Activated CD8-positive, alpha-beta memory T cell treated with anti-CD3 and anti-CD28 coated beads, Interleukin-2, amount 50 U/mL, for 48 hours (primary cell): ENCODE measurements at regions not wholly inside any gene's neighbourhood (a gene's known extent, or its start where the extent isn't known, plus 50 kb on each side); places are given as distances from the start of the nearest gene placed in this dataset.
"Not testable (repeated sequence)": the region's sequence is repeated elsewhere in the genome, so short reads cannot be mapped to it uniquely, and the experiment has no call there.

ENCODE experiments used
- DNase-seq: peaks from one replicate; pipeline ENCODE4 v3.0.0-alpha.2; 2020

- no peak for DNase-seq
These were observed 175.6 kb upstream of the THSD7A start for GRCh38 chr7:12007576-12007975.

GRCh38 chr7:12013983-12014382 lies 182.0 kb upstream of the THSD7A start:
- no peak for DNase-seq

- DNase-seq = no peak
These were observed 184.4 kb upstream of the THSD7A start for GRCh38 chr7:12016439-12016838.

DNA sequence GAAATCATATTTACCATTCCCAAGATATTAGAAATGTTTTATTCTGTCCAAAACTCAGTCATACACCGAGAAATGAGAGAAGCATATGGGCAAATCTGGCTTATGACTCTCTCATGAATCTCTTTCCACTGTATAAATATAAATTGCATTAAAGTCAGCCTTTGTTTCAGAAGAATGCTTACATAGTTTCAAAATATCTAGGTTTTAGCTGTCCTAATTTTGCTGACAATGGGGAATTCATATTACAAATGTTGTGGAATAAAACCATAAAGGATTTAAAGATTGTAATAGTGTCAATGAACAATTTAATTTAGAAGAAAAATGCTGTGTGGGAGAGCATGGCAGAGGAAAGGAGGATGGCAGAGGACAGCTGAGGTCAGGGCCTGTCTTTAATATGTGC lies 185.0 kb upstream of the THSD7A start:
- no peak for DNase-seq

DNA sequence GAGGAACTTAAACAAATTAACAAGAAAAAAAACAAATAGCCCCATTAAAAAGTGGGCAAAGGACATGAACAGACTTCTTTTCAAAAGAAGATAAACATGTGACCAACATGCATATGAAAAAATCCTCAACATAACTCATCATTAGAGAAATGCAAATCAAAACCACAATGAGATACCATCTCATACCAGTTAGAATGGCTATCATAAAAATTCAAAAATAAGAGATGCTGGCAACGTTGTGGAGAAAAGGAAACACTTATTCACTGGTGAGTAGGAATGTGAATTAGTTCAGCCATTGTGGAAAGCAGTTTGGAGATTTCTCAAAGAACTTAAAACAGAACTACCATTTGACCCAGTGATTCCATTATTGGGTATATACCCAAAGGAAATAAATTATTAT lies 189.1 kb upstream of the TMEM106B start:
- not testable (repeated sequence) for DNase-seq

DNA sequence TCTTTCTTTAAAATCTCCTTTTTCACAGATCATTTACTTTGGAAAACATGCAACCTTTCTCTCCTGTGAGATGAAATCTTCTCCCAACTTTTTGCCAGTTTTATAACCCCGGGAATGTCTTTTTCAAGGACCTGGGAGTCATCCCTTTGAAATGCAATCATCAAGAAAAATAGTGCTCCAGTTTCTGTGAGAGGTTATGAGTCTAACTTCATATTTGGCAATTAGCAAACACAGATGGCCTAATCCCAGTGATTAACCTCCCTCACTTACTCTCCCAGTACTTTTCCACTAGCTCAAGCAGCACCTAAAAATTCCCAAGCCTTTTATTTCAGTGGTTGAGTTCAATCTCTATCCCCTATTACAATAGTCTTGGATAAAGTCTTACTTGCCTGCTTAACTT lies 185.8 kb upstream of the TMEM106B start:
- DNase-seq = no peak

- no peak for DNase-seq
These were observed 182.6 kb upstream of the TMEM106B start for GRCh38 chr7:12028508-12028907.

- no peak for DNase-seq
These were observed 181.0 kb upstream of the TMEM106B start for GRCh38 chr7:12030116-12030515.

DNA sequence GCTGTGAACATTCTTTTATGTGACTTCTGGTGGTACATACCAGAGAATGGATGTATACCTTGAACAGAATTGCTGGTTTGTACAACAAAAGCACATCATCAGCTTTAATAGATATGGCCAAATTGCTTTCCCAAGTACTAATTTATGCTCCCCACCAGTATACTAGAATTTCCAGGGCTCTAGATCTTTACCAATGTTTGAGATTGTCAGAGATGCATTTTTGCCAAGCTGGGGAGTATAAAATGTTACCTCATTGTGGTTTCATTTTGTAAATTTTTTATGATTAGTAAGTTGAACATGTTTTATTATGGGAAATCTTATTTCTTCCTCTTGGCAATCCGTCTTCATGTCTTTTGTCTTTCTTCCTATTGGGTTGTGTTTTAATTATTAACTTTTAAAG lies 179.9 kb upstream of the TMEM106B start:
- no peak for DNase-seq

GRCh38 chr7:12031638-12032037 lies 179.5 kb upstream of the TMEM106B start:
- no peak for DNase-seq

DNA sequence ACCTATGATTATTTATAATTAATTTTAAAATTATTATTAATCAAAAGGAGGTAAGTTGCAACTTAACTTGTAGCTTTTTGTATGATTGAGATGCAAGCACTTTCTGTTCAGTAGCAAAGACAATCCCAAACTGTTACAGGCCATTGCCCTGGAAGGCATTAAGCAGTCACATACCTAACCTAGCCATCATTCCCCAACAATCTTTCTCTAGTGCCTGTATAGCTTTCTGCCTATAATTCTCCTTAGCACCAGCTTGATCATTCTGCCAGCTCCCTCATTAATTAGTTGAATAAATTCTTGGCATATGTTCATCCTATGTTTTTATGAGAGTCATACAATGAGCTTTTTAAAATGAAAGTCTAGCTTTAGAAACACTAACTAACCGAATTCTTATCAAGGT lies 178.9 kb upstream of the TMEM106B start:
- DNase-seq = no peak

GRCh38 chr7:12043457-12043856 lies 167.6 kb upstream of the TMEM106B start:
- DNase-seq = not testable (repeated sequence)

- DNase-seq = no peak
These were observed 158.9 kb upstream of the TMEM106B start for GRCh38 chr7:12052211-12052610.

DNA sequence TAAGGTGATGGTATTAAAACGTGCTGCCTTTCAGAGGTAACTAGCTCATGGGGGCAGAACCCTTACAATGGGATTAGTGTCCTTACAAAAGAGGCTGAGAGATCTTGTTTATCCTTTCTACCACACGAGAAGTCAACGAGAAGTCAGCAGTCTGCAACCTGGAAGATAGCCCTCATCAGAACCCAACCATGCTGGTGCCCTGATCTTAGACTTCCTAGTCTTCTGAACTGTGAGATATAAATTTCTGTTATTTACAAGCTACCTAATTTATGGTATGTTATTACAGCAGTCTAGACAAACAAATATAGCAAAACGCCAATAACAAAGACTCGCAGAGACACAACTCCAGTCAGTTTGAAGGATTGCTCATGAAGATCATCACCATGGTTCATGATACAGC lies 157.5 kb upstream of the TMEM106B start:
- DNase-seq = no peak

GRCh38 chr7:12054830-12055229 lies 156.3 kb upstream of the TMEM106B start:
- DNase-seq = no peak

GRCh38 chr7:12056381-12056780 lies 154.7 kb upstream of the TMEM106B start:
- DNase-seq = no peak

GRCh38 chr7:12056977-12057376 lies 154.1 kb upstream of the TMEM106B start:
- DNase-seq = no peak

- no peak for DNase-seq
These were observed 149.0 kb upstream of the TMEM106B start for GRCh38 chr7:12062062-12062461.

DNA sequence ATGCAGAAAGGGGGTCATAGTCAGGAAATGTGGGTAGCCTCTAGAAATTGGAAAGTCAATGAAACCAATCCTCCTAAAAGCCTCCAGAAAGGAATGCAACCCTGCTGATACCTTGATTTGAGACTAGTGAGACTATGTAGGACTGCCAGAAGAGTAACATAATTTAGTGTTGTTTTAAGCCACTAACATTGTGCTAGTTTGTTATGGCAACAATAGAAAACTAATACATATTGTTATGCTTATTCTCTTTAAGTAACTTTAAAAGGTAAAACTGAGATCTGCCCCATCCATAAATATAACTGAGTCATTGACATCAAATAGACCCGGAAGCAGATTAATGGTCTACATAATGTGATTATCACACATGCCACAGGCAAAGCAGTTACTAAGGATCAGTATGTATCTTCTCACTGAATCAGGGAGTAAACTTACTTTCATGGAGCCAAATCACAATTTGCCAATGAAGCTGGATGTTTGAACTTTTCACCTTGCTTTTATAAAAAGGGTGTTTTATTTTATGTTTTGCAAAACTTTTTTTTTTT lies 146.4 kb upstream of the TMEM106B start:
- no peak for DNase-seq

GRCh38 chr7:12066004-12066403 lies 145.1 kb upstream of the TMEM106B start:
- DNase-seq = no peak

DNA sequence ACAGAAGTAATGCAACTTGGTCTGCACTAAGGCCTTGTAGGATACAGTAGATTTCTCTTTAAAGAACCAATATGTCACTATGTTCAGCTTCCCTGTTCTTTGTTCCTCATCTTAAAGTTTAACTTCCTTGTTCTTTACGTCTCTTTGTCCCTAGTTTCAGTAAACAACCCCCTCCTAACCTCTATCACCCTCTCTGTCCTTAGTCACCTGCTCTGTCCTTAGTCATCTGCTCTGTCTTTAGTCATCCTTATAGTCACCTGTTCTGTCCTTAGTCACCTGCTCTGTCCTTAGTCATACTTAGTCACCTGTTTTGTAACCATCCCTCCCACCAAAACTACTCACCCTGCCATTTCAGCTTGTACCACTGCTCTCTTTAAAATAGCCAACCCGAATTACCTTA lies 144.6 kb upstream of the TMEM106B start:
- no peak for DNase-seq

GRCh38 chr7:12067156-12067831 lies 143.8 kb upstream of the TMEM106B start:
- DNase-seq = peak; percentile 59

DNA sequence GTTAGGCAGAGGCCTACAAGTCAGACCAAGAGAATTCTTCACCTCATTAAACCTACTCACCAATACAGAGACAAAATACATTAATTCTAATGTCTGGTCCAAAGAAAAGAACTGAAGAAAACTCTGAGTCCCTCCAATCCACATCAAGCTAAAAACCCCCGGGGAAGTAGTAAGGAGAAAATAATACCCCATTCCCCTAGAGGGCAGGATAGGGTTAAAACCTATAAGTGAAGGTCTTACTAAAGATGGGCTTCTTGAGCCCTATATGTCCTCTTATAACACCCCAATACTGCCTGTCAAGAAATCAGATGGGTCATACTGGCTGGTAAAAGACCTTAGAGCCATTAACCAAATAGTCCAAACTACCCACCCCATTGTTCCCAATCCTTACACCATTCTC lies 141.3 kb upstream of the TMEM106B start:
- DNase-seq = no peak

GRCh38 chr7:12074889-12075288 lies 136.2 kb upstream of the TMEM106B start:
- no peak for DNase-seq

DNA sequence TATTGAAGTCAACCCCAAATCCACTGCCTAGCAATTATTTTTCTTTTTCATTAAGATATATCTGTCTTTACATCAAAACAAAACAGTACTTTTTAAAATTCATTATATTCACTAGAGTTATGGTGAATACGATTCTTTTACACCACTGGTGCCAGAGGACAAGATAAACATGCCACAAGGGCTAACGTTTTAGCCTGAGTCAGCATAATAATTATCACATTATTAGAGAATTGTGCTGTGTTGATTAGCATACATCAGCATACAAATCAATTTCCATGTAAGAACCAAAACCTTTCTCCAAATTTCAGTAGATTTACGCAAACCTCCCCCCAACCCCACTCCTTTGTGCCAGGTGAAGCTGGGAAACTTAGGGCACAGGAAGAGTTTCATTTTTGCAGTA lies 131.1 kb upstream of the TMEM106B start:
- no peak for DNase-seq
